ENCODE measurements at regions not wholly inside any gene's neighbourhood (a gene's known extent, or its start where the extent isn't known, plus 50 kb on each side); places are given as distances from the start of the nearest gene placed in this dataset.

DNA sequence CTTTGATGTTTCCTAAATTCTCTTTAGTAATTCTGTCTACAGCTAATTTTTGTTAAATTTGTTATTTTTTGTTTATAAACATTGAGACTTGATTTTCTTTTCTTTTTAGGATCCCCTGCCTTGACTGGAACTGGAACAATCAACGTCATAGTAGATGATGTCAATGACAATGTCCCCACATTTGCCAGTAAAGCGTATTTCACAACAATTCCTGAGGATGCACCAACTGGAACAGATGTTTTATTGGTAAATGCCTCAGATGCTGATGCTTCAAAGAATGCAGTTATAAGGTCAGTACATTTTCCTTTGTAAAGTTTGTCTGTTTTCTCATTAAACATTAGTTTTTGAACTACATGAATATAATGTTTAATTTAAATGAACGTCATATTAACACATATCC lies 119.4 kb downstream of the FAT4 start:
- Histone ChIP-seq H3K9ac (ENCODE audit: insufficient read depth, low read depth, low read length) (no peak overlapping the region), H3K4me1 (ENCODE audit: insufficient read depth, low read length) (no peaks in the 10 kb centered on the region), H3K27ac (ENCODE audit: extremely low read length, insufficient read depth, low read length) (no peak overlapping the region), H2AFZ (ENCODE audit: low read length) (no peak overlapping the region), H3K4me2 (ENCODE audit: low read depth, low read length) (no peak overlapping the region), H3K9me3 (ENCODE audit: low read length) (no peaks in the 10 kb centered on the region), H4K20me1 (ENCODE audit: insufficient read depth, low read length) (no peaks in the 10 kb centered on the region), H3K36me3 (replicated peaks in 1 of 2; ENCODE audit: control insufficient read depth in 1 of 2, insufficient read depth in 2 of 2, low read length in 2 of 2) (no peaks in the 10 kb centered on the region), H3K79me2 (ENCODE audit: insufficient read depth, low read length) (no peaks in the 10 kb centered on the region), H3K27me3 (ENCODE audit: control insufficient read depth in 1 of 2, insufficient read depth in 2 of 2, low read length in 2 of 2) (no peaks in the 10 kb centered on the region), H3K4me3 (replicated peaks in 1 of 3; ENCODE audit: insufficient read depth in 1 of 3, low read depth in 2 of 3, low read length in 3 of 3) (no peak overlapping the region)
- no TSS peak for BruUV-seq (replicated peaks)
- no peak for TF ChIP-seq MEIS1 (CRISPR knock-in tag; IDR thresholded peaks at IDR 0.05; ENCODE audit: borderline replicate concordance)
- TF ChIP-seq ARNT2 (CRISPR knock-in tag; IDR thresholded peaks at IDR 0.05; ENCODE audit: low read depth) = no peak
- TF ChIP-seq RELA (CRISPR knock-in tag; IDR thresholded peaks at IDR 0.05) = no peak
- TF ChIP-seq NFYB (CRISPR knock-in tag; IDR thresholded peaks at IDR 0.05) = no peak
- TF ChIP-seq, protein P1, sequence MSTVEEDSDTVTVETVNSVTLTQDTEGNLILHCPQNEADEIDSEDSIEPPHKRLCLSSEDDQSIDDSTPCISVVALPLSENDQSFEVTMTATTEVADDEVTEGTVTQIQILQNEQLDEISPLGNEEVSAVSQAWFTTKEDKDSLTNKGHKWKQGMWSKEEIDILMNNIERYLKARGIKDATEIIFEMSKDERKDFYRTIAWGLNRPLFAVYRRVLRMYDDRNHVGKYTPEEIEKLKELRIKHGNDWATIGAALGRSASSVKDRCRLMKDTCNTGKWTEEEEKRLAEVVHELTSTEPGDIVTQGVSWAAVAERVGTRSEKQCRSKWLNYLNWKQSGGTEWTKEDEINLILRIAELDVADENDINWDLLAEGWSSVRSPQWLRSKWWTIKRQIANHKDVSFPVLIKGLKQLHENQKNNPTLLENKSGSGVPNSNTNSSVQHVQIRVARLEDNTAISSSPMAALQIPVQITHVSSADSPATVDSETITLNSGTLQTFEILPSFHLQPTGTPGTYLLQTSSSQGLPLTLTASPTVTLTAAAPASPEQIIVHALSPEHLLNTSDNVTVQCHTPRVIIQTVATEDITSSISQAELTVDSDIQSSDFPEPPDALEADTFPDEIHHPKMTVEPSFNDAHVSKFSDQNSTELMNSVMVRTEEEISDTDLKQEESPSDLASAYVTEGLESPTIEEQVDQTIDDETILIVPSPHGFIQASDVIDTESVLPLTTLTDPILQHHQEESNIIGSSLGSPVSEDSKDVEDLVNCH (CRISPR knock-in tag; IDR thresholded peaks at IDR 0.05) = no peak
- TF ChIP-seq KLF11 (CRISPR knock-in tag; IDR thresholded peaks at IDR 0.05) = no peak
- TF ChIP-seq ZNF501 (CRISPR knock-in tag; IDR thresholded peaks at IDR 0.05) = no peak
- no peak for TF ChIP-seq KLF6 (CRISPR knock-in tag; IDR thresholded peaks at IDR 0.05)
- no peak for TF ChIP-seq RFX5 (IDR thresholded peaks at IDR 0.05; ENCODE audit: low read depth, low read length)
- no peak for TF ChIP-seq HNF4A (CRISPR knock-in tag; IDR thresholded peaks at IDR 0.05)
- TF ChIP-seq, protein P2, sequence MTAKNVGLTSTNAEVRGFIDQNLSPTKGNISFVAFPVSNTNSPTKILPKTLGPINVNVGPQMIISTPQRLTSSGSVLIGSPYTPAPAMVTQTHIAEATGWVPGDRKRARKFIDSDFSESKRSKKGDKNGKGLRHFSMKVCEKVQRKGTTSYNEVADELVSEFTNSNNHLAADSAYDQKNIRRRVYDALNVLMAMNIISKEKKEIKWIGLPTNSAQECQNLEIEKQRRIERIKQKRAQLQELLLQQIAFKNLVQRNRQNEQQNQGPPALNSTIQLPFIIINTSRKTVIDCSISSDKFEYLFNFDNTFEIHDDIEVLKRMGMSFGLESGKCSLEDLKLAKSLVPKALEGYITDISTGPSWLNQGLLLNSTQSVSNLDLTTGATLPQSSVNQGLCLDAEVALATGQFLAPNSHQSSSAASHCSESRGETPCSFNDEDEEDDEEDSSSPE (CRISPR knock-in tag; IDR thresholded peaks at IDR 0.05) = no peak
- TF ChIP-seq ARID2 (CRISPR knock-in tag; IDR thresholded peaks at IDR 0.05; ENCODE audit: borderline replicate concordance) = no peak
- no peak for TF ChIP-seq KLF13 (CRISPR knock-in tag; IDR thresholded peaks at IDR 0.05)
- TF ChIP-seq, protein P3, sequence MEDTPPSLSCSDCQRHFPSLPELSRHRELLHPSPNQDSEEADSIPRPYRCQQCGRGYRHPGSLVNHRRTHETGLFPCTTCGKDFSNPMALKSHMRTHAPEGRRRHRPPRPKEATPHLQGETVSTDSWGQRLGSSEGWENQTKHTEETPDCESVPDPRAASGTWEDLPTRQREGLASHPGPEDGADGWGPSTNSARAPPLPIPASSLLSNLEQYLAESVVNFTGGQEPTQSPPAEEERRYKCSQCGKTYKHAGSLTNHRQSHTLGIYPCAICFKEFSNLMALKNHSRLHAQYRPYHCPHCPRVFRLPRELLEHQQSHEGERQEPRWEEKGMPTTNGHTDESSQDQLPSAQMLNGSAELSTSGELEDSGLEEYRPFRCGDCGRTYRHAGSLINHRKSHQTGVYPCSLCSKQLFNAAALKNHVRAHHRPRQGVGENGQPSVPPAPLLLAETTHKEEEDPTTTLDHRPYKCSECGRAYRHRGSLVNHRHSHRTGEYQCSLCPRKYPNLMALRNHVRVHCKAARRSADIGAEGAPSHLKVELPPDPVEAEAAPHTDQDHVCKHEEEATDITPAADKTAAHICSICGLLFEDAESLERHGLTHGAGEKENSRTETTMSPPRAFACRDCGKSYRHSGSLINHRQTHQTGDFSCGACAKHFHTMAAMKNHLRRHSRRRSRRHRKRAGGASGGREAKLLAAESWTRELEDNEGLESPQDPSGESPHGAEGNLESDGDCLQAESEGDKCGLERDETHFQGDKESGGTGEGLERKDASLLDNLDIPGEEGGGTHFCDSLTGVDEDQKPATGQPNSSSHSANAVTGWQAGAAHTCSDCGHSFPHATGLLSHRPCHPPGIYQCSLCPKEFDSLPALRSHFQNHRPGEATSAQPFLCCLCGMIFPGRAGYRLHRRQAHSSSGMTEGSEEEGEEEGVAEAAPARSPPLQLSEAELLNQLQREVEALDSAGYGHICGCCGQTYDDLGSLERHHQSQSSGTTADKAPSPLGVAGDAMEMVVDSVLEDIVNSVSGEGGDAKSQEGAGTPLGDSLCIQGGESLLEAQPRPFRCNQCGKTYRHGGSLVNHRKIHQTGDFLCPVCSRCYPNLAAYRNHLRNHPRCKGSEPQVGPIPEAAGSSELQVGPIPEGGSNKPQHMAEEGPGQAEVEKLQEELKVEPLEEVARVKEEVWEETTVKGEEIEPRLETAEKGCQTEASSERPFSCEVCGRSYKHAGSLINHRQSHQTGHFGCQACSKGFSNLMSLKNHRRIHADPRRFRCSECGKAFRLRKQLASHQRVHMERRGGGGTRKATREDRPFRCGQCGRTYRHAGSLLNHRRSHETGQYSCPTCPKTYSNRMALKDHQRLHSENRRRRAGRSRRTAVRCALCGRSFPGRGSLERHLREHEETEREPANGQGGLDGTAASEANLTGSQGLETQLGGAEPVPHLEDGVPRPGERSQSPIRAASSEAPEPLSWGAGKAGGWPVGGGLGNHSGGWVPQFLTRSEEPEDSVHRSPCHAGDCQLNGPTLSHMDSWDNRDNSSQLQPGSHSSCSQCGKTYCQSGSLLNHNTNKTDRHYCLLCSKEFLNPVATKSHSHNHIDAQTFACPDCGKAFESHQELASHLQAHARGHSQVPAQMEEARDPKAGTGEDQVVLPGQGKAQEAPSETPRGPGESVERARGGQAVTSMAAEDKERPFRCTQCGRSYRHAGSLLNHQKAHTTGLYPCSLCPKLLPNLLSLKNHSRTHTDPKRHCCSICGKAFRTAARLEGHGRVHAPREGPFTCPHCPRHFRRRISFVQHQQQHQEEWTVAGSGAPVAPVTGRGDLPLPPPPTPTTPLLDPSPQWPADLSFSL (CRISPR knock-in tag; IDR thresholded peaks at IDR 0.05) = no peak
- ChIA-PET CTCF (ENCODE audit: low intra/inter-chr PET ratio, low total read pairs) (no interaction called here), POLR2A (no interaction called here)
- no peak for FAIRE-seq
- intact Hi-C loops (cut with micrococcal nuclease; ENCODE audit: unreplicated experiment) (loop anchor here (5.0 kb wide), 1 partner anchor 122 kb away; the partner anchor contains the start of gene FAT4), in situ Hi-C loops (cut with HindIII; ENCODE audit: extremely low pct_ligation_motif_present, low pct_unique_long_range_greater_than_20kb) (no loop called here)
- no peak for DNase-seq (ENCODE audit: low spot score)
- WGBS (ENCODE audit: low lambda C conversion rate) = 72% methylated on average over 3 of the region's 3 CpGs
- ATAC-seq = no peak
